GM12878 (cell line): ENCODE measurements at regions not wholly inside any gene's neighbourhood (a gene's known extent, or its start where the extent isn't known, plus 50 kb on each side); places are given as distances from the start of the nearest gene placed in this dataset.

Source experiments
- MXI1 ChIP-seq: fragments of 150-350 bp; IDR thresholded peaks from 2 replicates; pipeline ENCODE4 v1.6.1; 2011; ENCODE audit warnings: low read depth, mild to moderate bottlenecking, inconsistent platforms, low read length, improper control_type of control experiment
- NFYB ChIP-seq: IDR thresholded peaks from 2 replicates; pipeline ENCODE4 v1.6.1; 2011; ENCODE audit warnings: low read depth, mild to moderate bottlenecking, low read length, improper control_type of control experiment, moderate library complexity; ENCODE audit not compliant: insufficient read depth
- NRF1 ChIP-seq: conservative IDR thresholded peaks from 2 replicates; pipeline ENCODE4 v1.6.1; 2011; ENCODE audit warnings: mild to moderate bottlenecking, low read depth, low read length, improper control_type of control experiment
- POLR2A ChIP-seq: IDR thresholded peaks from 2 replicates; pipeline ENCODE4 v1.6.1; 2011; ENCODE audit warnings: low read depth, mild to moderate bottlenecking, low read length
- RFX5 ChIP-seq: IDR thresholded peaks from 2 replicates; pipeline ENCODE4 v1.6.1; 2011; ENCODE audit warnings: low read depth, low read length, improper control_type of control experiment
- TF ChIP-seq, protein P1 (sequence below), 3 experiments: IDR thresholded peaks in 2 of 3; conservative IDR thresholded peaks in 1 of 3; 2 replicates each; pipeline ENCODE4 v1.5.1; 2011; ENCODE audit warnings: low read depth in 3 of 3, low read length in 3 of 3, mild to moderate bottlenecking in 3 of 3, control low read depth in 2 of 3, moderate library complexity in 2 of 3, inconsistent platforms in 1 of 3, mixed read lengths in 1 of 3; ENCODE audit not compliant: control insufficient read depth in 2 of 3, insufficient read depth in 1 of 3; ENCODE audit errors: extremely low read depth in 1 of 3
- TF ChIP-seq, protein P2 (sequence below): IDR thresholded peaks from 2 replicates; pipeline ENCODE4 v1.6.1; 2011; ENCODE audit warnings: low read depth, low read length, improper control_type of control experiment, borderline replicate concordance

DNA sequence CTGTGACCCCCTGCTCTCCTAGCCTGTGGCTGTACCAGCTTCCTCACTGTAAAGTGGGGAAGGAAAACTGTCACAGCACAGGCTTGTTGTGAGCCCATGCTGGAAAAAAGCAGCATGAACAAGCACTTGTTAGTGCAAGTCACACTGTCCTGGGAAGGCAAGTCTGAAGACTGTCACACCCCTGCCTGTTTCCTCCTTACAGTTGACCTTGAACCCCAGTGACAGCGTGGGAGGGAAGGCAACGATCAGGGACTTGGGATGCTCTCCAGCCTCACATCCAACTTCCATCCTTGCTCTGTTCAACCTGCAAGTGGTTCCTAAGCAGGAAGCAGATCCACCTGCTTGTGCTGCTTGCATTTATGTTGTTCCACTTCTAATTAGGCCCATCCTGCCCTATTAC lies 311.3 kb upstream of the KLHL29 start:
- TF ChIP-seq MXI1, result no peak
- no peak for TF ChIP-seq NRF1
- TF ChIP-seq RFX5, result no peak
- TF ChIP-seq, protein P1, sequence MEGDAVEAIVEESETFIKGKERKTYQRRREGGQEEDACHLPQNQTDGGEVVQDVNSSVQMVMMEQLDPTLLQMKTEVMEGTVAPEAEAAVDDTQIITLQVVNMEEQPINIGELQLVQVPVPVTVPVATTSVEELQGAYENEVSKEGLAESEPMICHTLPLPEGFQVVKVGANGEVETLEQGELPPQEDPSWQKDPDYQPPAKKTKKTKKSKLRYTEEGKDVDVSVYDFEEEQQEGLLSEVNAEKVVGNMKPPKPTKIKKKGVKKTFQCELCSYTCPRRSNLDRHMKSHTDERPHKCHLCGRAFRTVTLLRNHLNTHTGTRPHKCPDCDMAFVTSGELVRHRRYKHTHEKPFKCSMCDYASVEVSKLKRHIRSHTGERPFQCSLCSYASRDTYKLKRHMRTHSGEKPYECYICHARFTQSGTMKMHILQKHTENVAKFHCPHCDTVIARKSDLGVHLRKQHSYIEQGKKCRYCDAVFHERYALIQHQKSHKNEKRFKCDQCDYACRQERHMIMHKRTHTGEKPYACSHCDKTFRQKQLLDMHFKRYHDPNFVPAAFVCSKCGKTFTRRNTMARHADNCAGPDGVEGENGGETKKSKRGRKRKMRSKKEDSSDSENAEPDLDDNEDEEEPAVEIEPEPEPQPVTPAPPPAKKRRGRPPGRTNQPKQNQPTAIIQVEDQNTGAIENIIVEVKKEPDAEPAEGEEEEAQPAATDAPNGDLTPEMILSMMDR (IDR thresholded peaks at IDR 0.05 in 2 of 3, conservative IDR thresholded peaks at IDR 0.05 in 1 of 3; ENCODE audit: control insufficient read depth in 2 of 3, extremely low read depth in 1 of 3, insufficient read depth in 1 of 3, low read depth in 3 of 3, low read length in 3 of 3), result no peak
- TF ChIP-seq POLR2A, result no peak
- TF ChIP-seq, protein P2, sequence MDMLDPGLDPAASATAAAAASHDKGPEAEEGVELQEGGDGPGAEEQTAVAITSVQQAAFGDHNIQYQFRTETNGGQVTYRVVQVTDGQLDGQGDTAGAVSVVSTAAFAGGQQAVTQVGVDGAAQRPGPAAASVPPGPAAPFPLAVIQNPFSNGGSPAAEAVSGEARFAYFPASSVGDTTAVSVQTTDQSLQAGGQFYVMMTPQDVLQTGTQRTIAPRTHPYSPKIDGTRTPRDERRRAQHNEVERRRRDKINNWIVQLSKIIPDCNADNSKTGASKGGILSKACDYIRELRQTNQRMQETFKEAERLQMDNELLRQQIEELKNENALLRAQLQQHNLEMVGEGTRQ, result no peak
- no peak for TF ChIP-seq NFYB
